ENCODE measurements at regions not wholly inside any gene's neighbourhood (a gene's known extent, or its start where the extent isn't known, plus 50 kb on each side); places are given as distances from the start of the nearest gene placed in this dataset.

GRCh38 chr5:61931236-61931635, 374.8 kb upstream of the KIF2A start:
- CTCF ChIA-PET (ENCODE audit: partially characterized antibody): interaction anchor here (0.6 to 3.6 kb wide), 3 partner anchors 14 to 272 kb away, joined by 3 to 22 read pairs (median 3); no protein-coding TSS in a partner anchor
- no peak overlapping the region for H2BK15ac ChIP-seq (ENCODE audit: low read length)
- H3K9ac ChIP-seq (replicated peaks in 1 of 4; ENCODE audit: extremely low read depth in 1 of 4, low read depth in 3 of 4, low read length in 3 of 4): no peak overlapping the region
- H4K5ac ChIP-seq (ENCODE audit: insufficient read length, low read depth, low read length): no peak overlapping the region
- no peak overlapping the region for H3K4me2 ChIP-seq (ENCODE audit: insufficient read depth in 1 of 2, low read depth in 2 of 2, low read length in 2 of 2)
- no peaks in the 10 kb centered on the region for H3K79me2 ChIP-seq (ENCODE audit: control insufficient read depth in 1 of 2, insufficient read depth in 2 of 2, low read length in 2 of 2)
- no peak overlapping the region for H2BK20ac ChIP-seq (ENCODE audit: low read length)
- H3K23me2 ChIP-seq (ENCODE audit: low read depth, low read length): 0 out of 2 replicates have a peak, but pooled peaks cover 2% of the 10 kb centered on the region
- H3K4me3 ChIP-seq (ENCODE audit: extremely low read depth in 1 of 4, insufficient read depth in 2 of 4, low read depth in 3 of 4, low read length in 4 of 4): no peak overlapping the region
- H2BK120ac ChIP-seq (replicated peaks; ENCODE audit: low read depth, low read length): no peak overlapping the region
- H4K20me1 ChIP-seq (replicated peaks in 1 of 2; ENCODE audit: control insufficient read depth in 1 of 2, insufficient read depth in 2 of 2, low read length in 2 of 2): no peaks in the 10 kb centered on the region
- no peak overlapping the region for H4K8ac ChIP-seq (ENCODE audit: extremely low read depth, insufficient read depth, low read length)
- H3K79me1 ChIP-seq (ENCODE audit: low read depth, low read length): no peaks in the 10 kb centered on the region
- POLR2A ChIA-PET (ENCODE audit: partially characterized antibody): no interaction called here
- no peak overlapping the region for H3K4ac ChIP-seq (replicated peaks; ENCODE audit: insufficient read length, low read depth, low read length)
- H3K27ac ChIP-seq (ENCODE audit: low read depth, low read length): no peak overlapping the region
- H2AFZ ChIP-seq (ENCODE audit: low read length): no peak overlapping the region
- H3K18ac ChIP-seq (ENCODE audit: extremely low read depth, low read length): no peak overlapping the region
- no peaks in the 10 kb centered on the region for H3K4me1 ChIP-seq (replicated peaks in 1 of 4; ENCODE audit: control insufficient read depth in 3 of 4, insufficient read depth in 4 of 4, low read length in 3 of 4)
- H3K36me3 ChIP-seq (ENCODE audit: control insufficient read depth in 2 of 4, insufficient read depth in 4 of 4, low read length in 3 of 4): no peaks in the 10 kb centered on the region
- no peak overlapping the region for H2BK5ac ChIP-seq (ENCODE audit: low read depth, low read length)
- no peak for DNase-seq (ENCODE audit: low read depth in 1 of 2, low spot score in 2 of 2)
- no peak overlapping the region for H4K91ac ChIP-seq (replicated peaks; ENCODE audit: insufficient read length, low read length)
- H3K27me3 ChIP-seq (replicated peaks in 1 of 4; ENCODE audit: control insufficient read depth in 3 of 4, extremely low read depth in 1 of 4, insufficient read depth in 3 of 4, low read length in 3 of 4): no peaks in the 10 kb centered on the region
- H2AK5ac ChIP-seq (ENCODE audit: low read depth, low read length): no peak overlapping the region
- no peak overlapping the region for H2BK12ac ChIP-seq (ENCODE audit: low read depth, low read length)
- H3K23ac ChIP-seq (ENCODE audit: insufficient read length): no peak overlapping the region
- TF ChIP-seq SIRT6 (IDR thresholded peaks at IDR 0.05; ENCODE audit: low read length) (no peak), SRF (IDR thresholded peaks at IDR 0.05; ENCODE audit: low read depth, low read length) (no peak), POLR2A (IDR thresholded peaks at IDR 0.05; ENCODE audit: control extremely low read depth in 1 of 2, low read depth in 2 of 2, low read length in 2 of 2) (no peak), HDAC6 (IDR thresholded peaks at IDR 0.05; ENCODE audit: low read depth, low read length) (no peak), ZNF274 (IDR thresholded peaks at IDR 0.05; ENCODE audit: borderline replicate concordance, extremely low read depth, low read length) (no peak), SAP30 (IDR thresholded peaks at IDR 0.05; ENCODE audit: insufficient read depth, insufficient replicate concordance, low read length) (no peak), RXRA (IDR thresholded peaks at IDR 0.05; ENCODE audit: insufficient read depth, low read depth, low read length) (no peak), CTBP2 (IDR thresholded peaks at IDR 0.05; ENCODE audit: borderline replicate concordance, insufficient read depth, insufficient read length, low read length) (no peak), CTCF (IDR thresholded peaks at IDR 0.05; ENCODE audit: control extremely low read depth in 1 of 3, insufficient read depth in 1 of 3, low read depth in 1 of 3, low read length in 3 of 3) (no peak), NANOG (IDR thresholded peaks at IDR 0.05; ENCODE audit: insufficient read depth, low read depth, low read length, poor library complexity, severe bottlenecking) (no peak), PHF8 (conservative IDR thresholded peaks at IDR 0.05; ENCODE audit: low read depth, low read length) (no peak), KDM1A (IDR thresholded peaks at IDR 0.05; ENCODE audit: borderline replicate concordance, low read length) (no peak), RAD21 (IDR thresholded peaks at IDR 0.05 in 1 of 2, conservative IDR thresholded peaks at IDR 0.05 in 1 of 2; ENCODE audit: low read depth in 2 of 2, low read length in 2 of 2) (no peak)
- H3K9me3 ChIP-seq (ENCODE audit: insufficient read depth in 2 of 2, low read depth in 1 of 2, low read length in 1 of 2): no peaks in the 10 kb centered on the region
- FAIRE-seq: no peak
- H3K14ac ChIP-seq (ENCODE audit: insufficient read length): no peak overlapping the region
- H3K56ac ChIP-seq (replicated peaks; ENCODE audit: insufficient read length, low read depth, low read length): no peak overlapping the region
